ENCODE measurements at regions not wholly inside any gene's neighbourhood (a gene's known extent, or its start where the extent isn't known, plus 50 kb on each side); places are given as distances from the start of the nearest gene placed in this dataset.

DNA sequence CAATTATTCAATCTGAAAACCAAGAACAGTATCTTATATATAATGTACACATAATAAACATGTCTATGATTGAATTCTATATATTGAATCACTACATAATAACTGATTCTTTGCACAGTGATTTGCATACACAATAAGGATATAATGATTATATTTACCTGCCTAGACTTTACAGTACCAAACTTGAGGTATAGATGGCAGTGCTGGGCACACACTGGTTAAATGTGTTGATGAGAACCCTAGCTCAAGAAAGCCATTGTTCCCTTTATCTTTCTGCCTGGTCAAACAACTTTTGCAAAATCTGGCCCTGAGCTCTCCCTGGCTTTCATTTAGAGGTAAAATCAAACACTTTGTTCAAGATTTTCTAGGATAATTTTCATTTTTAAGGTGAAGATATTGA, 697.7 kb downstream of the TUSC7 start:
- Histone ChIP-seq H3K79me2 (replicated peaks; ENCODE audit: insufficient read depth) (no peaks in the 10 kb centered on the region), H3K4me3 (no peak overlapping the region), H3F3A (replicated peaks; ENCODE audit: low read depth) (no peaks in the 10 kb centered on the region), H3K36me3 (ENCODE audit: insufficient read depth) (no peaks in the 10 kb centered on the region), H3K27me3 (ENCODE audit: insufficient read depth) (peaks cover 8% of the 10 kb centered on the region), H4K20me1 (replicated peaks; ENCODE audit: insufficient read depth) (no peaks in the 10 kb centered on the region), H3K4me2 (no peak overlapping the region), H2AFZ (peak overlapping the region; percentile 3; the same call in 1 of the 2 replicates), H3K9me2 (ENCODE audit: insufficient read depth) (no peaks in the 10 kb centered on the region; the same call in 1 of the 2 replicates), H3K27ac (ENCODE audit: low read depth) (no peak overlapping the region), H3K4me1 (ENCODE audit: insufficient read depth) (peaks cover 28% of the 10 kb centered on the region)
- DNase-seq (ENCODE audit: low spot score): peak; percentile 69
- TF ChIP-seq, protein P1, sequence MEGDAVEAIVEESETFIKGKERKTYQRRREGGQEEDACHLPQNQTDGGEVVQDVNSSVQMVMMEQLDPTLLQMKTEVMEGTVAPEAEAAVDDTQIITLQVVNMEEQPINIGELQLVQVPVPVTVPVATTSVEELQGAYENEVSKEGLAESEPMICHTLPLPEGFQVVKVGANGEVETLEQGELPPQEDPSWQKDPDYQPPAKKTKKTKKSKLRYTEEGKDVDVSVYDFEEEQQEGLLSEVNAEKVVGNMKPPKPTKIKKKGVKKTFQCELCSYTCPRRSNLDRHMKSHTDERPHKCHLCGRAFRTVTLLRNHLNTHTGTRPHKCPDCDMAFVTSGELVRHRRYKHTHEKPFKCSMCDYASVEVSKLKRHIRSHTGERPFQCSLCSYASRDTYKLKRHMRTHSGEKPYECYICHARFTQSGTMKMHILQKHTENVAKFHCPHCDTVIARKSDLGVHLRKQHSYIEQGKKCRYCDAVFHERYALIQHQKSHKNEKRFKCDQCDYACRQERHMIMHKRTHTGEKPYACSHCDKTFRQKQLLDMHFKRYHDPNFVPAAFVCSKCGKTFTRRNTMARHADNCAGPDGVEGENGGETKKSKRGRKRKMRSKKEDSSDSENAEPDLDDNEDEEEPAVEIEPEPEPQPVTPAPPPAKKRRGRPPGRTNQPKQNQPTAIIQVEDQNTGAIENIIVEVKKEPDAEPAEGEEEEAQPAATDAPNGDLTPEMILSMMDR (conservative IDR thresholded peaks at IDR 0.05; ENCODE audit: low read depth in 2 of 2): peak; percentile 54 to 68
- no peak for TF ChIP-seq ZNF331 (CRISPR knock-in tag; IDR thresholded peaks at IDR 0.05; ENCODE audit: low read depth)
- Mint-ChIP-seq H3K4me3 (no peak overlapping the region), H3K4me1 (peaks cover 34% of the 10 kb centered on the region), H3K27ac (no peak overlapping the region), H3K9me3 (no peaks in the 10 kb centered on the region), H3K36me3 (ENCODE audit: low read depth) (no peaks in the 10 kb centered on the region; the same call in 2 of the 3 replicates), H3K27me3 (ENCODE audit: insufficient read depth, low read depth, poor library complexity) (peaks cover 5% of the 10 kb centered on the region)
- ATAC-seq: peak; percentile 84

DNA sequence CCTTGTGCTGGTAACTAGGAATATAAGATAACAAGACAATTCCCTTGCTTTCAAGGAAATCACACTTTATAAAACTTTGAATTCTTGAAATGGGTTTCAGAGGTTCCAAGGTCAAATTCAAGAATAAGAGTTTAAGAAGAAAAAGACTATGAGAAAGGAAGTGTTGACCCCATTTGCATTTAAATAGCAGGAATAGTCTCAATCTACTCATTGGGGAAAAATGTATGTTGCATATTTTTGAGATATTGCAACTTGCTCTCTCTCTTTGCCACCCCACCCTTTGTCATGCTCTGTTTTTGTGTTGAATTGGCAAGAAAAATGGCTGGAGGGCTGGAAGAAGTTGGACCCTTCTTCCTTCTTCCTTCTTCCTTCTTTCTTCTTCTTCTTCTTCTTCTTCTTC, 699.2 kb downstream of the TUSC7 start:
- Mint-ChIP-seq H3K36me3 (ENCODE audit: low read depth) (no peaks in the 10 kb centered on the region; the same call in 2 of the 3 replicates), H3K9me3 (no peaks in the 10 kb centered on the region), H3K27me3 (ENCODE audit: insufficient read depth, low read depth, poor library complexity) (peaks cover 3% of the 10 kb centered on the region), H3K4me1 (peaks cover 34% of the 10 kb centered on the region), H3K4me3 (no peak overlapping the region), H3K27ac (no peak overlapping the region)
- DNase-seq (ENCODE audit: low spot score): no peak
- Histone ChIP-seq H3K27ac (ENCODE audit: low read depth) (no peak overlapping the region), H4K20me1 (replicated peaks; ENCODE audit: insufficient read depth) (no peaks in the 10 kb centered on the region), H3K27me3 (ENCODE audit: insufficient read depth) (no peaks in the 10 kb centered on the region), H3K9me2 (ENCODE audit: insufficient read depth) (no peaks in the 10 kb centered on the region; the same call in 1 of the 2 replicates), H3F3A (replicated peaks; ENCODE audit: low read depth) (no peaks in the 10 kb centered on the region), H3K36me3 (ENCODE audit: insufficient read depth) (no peaks in the 10 kb centered on the region), H3K79me2 (replicated peaks; ENCODE audit: insufficient read depth) (no peaks in the 10 kb centered on the region), H2AFZ (no peak overlapping the region), H3K4me3 (no peak overlapping the region), H3K4me1 (ENCODE audit: insufficient read depth) (peaks cover 28% of the 10 kb centered on the region), H3K4me2 (no peak overlapping the region)
- no peak for ATAC-seq
- TF ChIP-seq, protein P2, sequence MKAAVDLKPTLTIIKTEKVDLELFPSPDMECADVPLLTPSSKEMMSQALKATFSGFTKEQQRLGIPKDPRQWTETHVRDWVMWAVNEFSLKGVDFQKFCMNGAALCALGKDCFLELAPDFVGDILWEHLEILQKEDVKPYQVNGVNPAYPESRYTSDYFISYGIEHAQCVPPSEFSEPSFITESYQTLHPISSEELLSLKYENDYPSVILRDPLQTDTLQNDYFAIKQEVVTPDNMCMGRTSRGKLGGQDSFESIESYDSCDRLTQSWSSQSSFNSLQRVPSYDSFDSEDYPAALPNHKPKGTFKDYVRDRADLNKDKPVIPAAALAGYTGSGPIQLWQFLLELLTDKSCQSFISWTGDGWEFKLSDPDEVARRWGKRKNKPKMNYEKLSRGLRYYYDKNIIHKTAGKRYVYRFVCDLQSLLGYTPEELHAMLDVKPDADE (IDR thresholded peaks at IDR 0.05): no peak
- TF ChIP-seq STAT1 (IDR thresholded peaks at IDR 0.05; ENCODE audit: unreplicated experiment) (no peak), JUNB (IDR thresholded peaks at IDR 0.05; ENCODE audit: unreplicated experiment) (no peak), ZNF331 (CRISPR knock-in tag; IDR thresholded peaks at IDR 0.05; ENCODE audit: low read depth) (no peak), CREB1 (CRISPR knock-in tag; IDR thresholded peaks at IDR 0.05; ENCODE audit: low read depth) (no peak), EZH2 (IDR thresholded peaks at IDR 0.05; ENCODE audit: low read depth, unreplicated experiment) (no peak), EZH2phosphoT487 (IDR thresholded peaks at IDR 0.05; ENCODE audit: unreplicated experiment) (no peak), ZNF114 (CRISPR knock-in tag; IDR thresholded peaks at IDR 0.05) (no peak)
- TF ChIP-seq, protein P3, sequence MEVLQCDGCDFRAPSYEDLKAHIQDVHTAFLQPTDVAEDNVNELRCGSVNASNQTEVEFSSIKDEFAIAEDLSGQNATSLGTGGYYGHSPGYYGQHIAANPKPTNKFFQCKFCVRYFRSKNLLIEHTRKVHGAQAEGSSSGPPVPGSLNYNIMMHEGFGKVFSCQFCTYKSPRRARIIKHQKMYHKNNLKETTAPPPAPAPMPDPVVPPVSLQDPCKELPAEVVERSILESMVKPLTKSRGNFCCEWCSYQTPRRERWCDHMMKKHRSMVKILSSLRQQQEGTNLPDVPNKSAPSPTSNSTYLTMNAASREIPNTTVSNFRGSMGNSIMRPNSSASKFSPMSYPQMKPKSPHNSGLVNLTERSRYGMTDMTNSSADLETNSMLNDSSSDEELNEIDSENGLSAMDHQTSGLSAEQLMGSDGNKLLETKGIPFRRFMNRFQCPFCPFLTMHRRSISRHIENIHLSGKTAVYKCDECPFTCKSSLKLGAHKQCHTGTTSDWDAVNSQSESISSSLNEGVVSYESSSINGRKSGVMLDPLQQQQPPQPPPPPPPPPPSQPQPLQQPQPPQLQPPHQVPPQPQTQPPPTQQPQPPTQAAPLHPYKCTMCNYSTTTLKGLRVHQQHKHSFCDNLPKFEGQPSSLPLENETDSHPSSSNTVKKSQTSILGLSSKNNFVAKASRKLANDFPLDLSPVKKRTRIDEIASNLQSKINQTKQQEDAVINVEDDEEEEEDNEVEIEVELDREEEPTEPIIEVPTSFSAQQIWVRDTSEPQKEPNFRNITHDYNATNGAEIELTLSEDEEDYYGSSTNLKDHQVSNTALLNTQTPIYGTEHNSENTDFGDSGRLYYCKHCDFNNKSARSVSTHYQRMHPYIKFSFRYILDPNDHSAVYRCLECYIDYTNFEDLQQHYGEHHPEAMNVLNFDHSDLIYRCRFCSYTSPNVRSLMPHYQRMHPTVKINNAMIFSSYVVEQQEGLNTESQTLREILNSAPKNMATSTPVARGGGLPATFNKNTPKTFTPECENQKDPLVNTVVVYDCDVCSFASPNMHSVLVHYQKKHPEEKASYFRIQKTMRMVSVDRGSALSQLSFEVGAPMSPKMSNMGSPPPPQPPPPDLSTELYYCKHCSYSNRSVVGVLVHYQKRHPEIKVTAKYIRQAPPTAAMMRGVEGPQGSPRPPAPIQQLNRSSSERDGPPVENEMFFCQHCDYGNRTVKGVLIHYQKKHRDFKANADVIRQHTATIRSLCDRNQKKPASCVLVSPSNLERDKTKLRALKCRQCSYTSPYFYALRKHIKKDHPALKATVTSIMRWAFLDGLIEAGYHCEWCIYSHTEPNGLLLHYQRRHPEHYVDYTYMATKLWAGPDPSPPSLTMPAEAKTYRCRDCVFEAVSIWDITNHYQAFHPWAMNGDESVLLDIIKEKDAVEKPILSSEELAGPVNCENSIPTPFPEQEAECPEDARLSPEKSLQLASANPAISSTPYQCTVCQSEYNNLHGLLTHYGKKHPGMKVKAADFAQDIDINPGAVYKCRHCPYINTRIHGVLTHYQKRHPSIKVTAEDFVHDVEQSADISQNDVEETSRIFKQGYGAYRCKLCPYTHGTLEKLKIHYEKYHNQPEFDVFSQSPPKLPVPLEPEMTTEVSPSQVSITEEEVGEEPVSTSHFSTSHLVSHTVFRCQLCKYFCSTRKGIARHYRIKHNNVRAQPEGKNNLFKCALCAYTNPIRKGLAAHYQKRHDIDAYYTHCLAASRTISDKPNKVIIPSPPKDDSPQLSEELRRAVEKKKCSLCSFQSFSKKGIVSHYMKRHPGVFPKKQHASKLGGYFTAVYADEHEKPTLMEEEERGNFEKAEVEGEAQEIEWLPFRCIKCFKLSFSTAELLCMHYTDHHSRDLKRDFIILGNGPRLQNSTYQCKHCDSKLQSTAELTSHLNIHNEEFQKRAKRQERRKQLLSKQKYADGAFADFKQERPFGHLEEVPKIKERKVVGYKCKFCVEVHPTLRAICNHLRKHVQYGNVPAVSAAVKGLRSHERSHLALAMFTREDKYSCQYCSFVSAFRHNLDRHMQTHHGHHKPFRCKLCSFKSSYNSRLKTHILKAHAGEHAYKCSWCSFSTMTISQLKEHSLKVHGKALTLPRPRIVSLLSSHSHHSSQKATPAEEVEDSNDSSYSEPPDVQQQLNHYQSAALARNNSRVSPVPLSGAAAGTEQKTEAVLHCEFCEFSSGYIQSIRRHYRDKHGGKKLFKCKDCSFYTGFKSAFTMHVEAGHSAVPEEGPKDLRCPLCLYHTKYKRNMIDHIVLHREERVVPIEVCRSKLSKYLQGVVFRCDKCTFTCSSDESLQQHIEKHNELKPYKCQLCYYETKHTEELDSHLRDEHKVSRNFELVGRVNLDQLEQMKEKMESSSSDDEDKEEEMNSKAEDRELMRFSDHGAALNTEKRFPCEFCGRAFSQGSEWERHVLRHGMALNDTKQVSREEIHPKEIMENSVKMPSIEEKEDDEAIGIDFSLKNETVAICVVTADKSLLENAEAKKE (CRISPR knock-in tag; IDR thresholded peaks at IDR 0.05): no peak
- TF ChIP-seq, protein P1 (conservative IDR thresholded peaks at IDR 0.05; ENCODE audit: low read depth in 2 of 2): no peak

Measured in GM23338 (cell line).